ENCODE measurements at regions not wholly inside any gene's neighbourhood (a gene's known extent, or its start where the extent isn't known, plus 50 kb on each side); places are given as distances from the start of the nearest gene placed in this dataset.

- Mint-ChIP-seq H3K27me3 (ENCODE audit: low read depth in 3 of 3) (no peaks in the 10 kb centered on the region), H3K4me3 (no peak overlapping the region), H3K4me1 (no peaks in the 10 kb centered on the region), H3K27ac (no peak overlapping the region), H3K36me3 (peaks cover 0 to 3% (median 0%) of the 10 kb centered on the region in 3 donors), H3K9me3 (peaks cover 6 to 56% (median 34%) of the 10 kb centered on the region in 6 donors)
- DNase-seq = no peak
Measured at GRCh38 chr4:178463747-178464146, 1021.5 kb upstream of the AGA start.

GRCh38 chr4:178470996-178471784 is 1029.0 kb upstream of the AGA start:
- Mint-ChIP-seq H3K4me3 (no peak overlapping the region), H3K27ac (no peak overlapping the region), H3K27me3 (ENCODE audit: low read depth in 3 of 3) (no peaks in the 10 kb centered on the region), H3K4me1 (no peaks in the 10 kb centered on the region), H3K9me3 (peaks cover 8 to 42% (median 25%) of the 10 kb centered on the region in 6 donors), H3K36me3 (no peaks in the 10 kb centered on the region)
- no peak for DNase-seq

- Mint-ChIP-seq H3K27ac (no peak overlapping the region), H3K4me1 (no peaks in the 10 kb centered on the region)
Measured at GRCh38 chr4:178471994-178472393, 1029.8 kb upstream of the AGA start.

GRCh38 chr4:178480105-178480504 is 1037.9 kb upstream of the AGA start:
- H3K4me1 Mint-ChIP-seq = no peaks in the 10 kb centered on the region
- H3K27ac Mint-ChIP-seq = no peak overlapping the region
- no peak overlapping the region for H3K4me3 Mint-ChIP-seq
- H3K9me3 Mint-ChIP-seq = peaks cover 5 to 56% (median 16%) of the 10 kb centered on the region in 6 donors
- DNase-seq = no peak
- no peaks in the 10 kb centered on the region for H3K36me3 Mint-ChIP-seq
- peaks cover 0 to 3% (median 0%) of the 10 kb centered on the region in 3 donors for H3K27me3 Mint-ChIP-seq (ENCODE audit: low read depth in 3 of 3)

More at GRCh38 chr4:178471994-178472393, 1029.8 kb upstream of the AGA start:
- Mint-ChIP-seq H3K27me3 (ENCODE audit: low read depth in 3 of 3) (peaks cover 0 to 1% (median 0%) of the 10 kb centered on the region in 3 donors), H3K36me3 (no peaks in the 10 kb centered on the region), H3K9me3 (peaks cover 7 to 38% (median 22%) of the 10 kb centered on the region in 6 donors), H3K4me3 (no peak overlapping the region)
- DNase-seq = no peak

GRCh38 chr4:178480881-178481280 is 1038.6 kb upstream of the AGA start:
- Mint-ChIP-seq H3K9me3 (peaks cover 3 to 56% (median 16%) of the 10 kb centered on the region in 6 donors), H3K4me3 (no peak overlapping the region), H3K27me3 (ENCODE audit: low read depth in 3 of 3) (peaks cover 0 to 3% (median 0%) of the 10 kb centered on the region in 3 donors), H3K36me3 (no peaks in the 10 kb centered on the region), H3K4me1 (no peaks in the 10 kb centered on the region), H3K27ac (no peak overlapping the region)
- DNase-seq = no peak

- Mint-ChIP-seq H3K4me3 (no peak overlapping the region), H3K36me3 (no peaks in the 10 kb centered on the region), H3K27ac (no peak overlapping the region), H3K9me3 (peaks cover 5 to 54% (median 18%) of the 10 kb centered on the region in 6 donors), H3K27me3 (ENCODE audit: low read depth in 3 of 3) (peaks cover 0 to 2% (median 0%) of the 10 kb centered on the region in 3 donors), H3K4me1 (no peaks in the 10 kb centered on the region)
- no peak for DNase-seq
Measured at GRCh38 chr4:178481564-178481963, 1039.3 kb upstream of the AGA start.

- no peaks in the 10 kb centered on the region for H3K4me1 Mint-ChIP-seq
- no peak overlapping the region for H3K27ac Mint-ChIP-seq
- DNase-seq = no peak
- H3K27me3 Mint-ChIP-seq (ENCODE audit: low read depth in 3 of 3) = no peaks in the 10 kb centered on the region
- no peaks in the 10 kb centered on the region for H3K36me3 Mint-ChIP-seq
- no peak overlapping the region for H3K4me3 Mint-ChIP-seq
- peaks cover 7 to 42% (median 15%) of the 10 kb centered on the region in 6 donors for H3K9me3 Mint-ChIP-seq
Measured at GRCh38 chr4:178523038-178523437, 1080.8 kb upstream of the AGA start.

GRCh38 chr4:178535939-178536579 is 1093.8 kb upstream of the AGA start:
- Mint-ChIP-seq H3K27me3 (ENCODE audit: low read depth in 3 of 3) (no peaks in the 10 kb centered on the region), H3K4me3 (no peak overlapping the region), H3K9me3 (peaks cover 8 to 62% (median 36%) of the 10 kb centered on the region in 6 donors), H3K4me1 (no peaks in the 10 kb centered on the region), H3K27ac (no peak overlapping the region), H3K36me3 (peaks cover 0 to 5% (median 0%) of the 10 kb centered on the region in 3 donors)
- no peak for DNase-seq

- H3K4me1 Mint-ChIP-seq = no peaks in the 10 kb centered on the region
- H3K27me3 Mint-ChIP-seq (ENCODE audit: low read depth in 3 of 3) = no peaks in the 10 kb centered on the region
- H3K36me3 Mint-ChIP-seq = no peaks in the 10 kb centered on the region
- no peak overlapping the region for H3K27ac Mint-ChIP-seq
- peaks cover 0 to 23% (median 13%) of the 10 kb centered on the region in 6 donors for H3K9me3 Mint-ChIP-seq
- no peak overlapping the region for H3K4me3 Mint-ChIP-seq
- no peak for DNase-seq
Measured at GRCh38 chr4:178553201-178553600, 1111.0 kb upstream of the AGA start.

GRCh38 chr4:178554352-178554751 is 1112.1 kb upstream of the AGA start:
- H3K4me3 Mint-ChIP-seq = no peak overlapping the region
- H3K27ac Mint-ChIP-seq = no peak overlapping the region
- H3K36me3 Mint-ChIP-seq = no peaks in the 10 kb centered on the region
- no peaks in the 10 kb centered on the region for H3K27me3 Mint-ChIP-seq (ENCODE audit: low read depth in 3 of 3)
- H3K4me1 Mint-ChIP-seq = no peaks in the 10 kb centered on the region
- peaks cover 0 to 20% (median 14%) of the 10 kb centered on the region in 6 donors for H3K9me3 Mint-ChIP-seq
- DNase-seq = no peak

- Mint-ChIP-seq H3K36me3 (no peaks in the 10 kb centered on the region), H3K4me1 (no peaks in the 10 kb centered on the region), H3K4me3 (no peak overlapping the region), H3K27ac (no peak overlapping the region), H3K9me3 (peaks cover 3 to 23% (median 17%) of the 10 kb centered on the region in 6 donors), H3K27me3 (ENCODE audit: low read depth in 3 of 3) (peaks cover 0 to 2% (median 0%) of the 10 kb centered on the region in 3 donors)
- no peak for DNase-seq
Measured at GRCh38 chr4:178556796-178557195, 1114.6 kb upstream of the AGA start.

- no peaks in the 10 kb centered on the region for H3K27me3 Mint-ChIP-seq (ENCODE audit: low read depth in 3 of 3)
- H3K9me3 Mint-ChIP-seq = peaks cover 5 to 29% (median 15%) of the 10 kb centered on the region in 6 donors
- H3K4me3 Mint-ChIP-seq = no peak overlapping the region
- H3K36me3 Mint-ChIP-seq = no peaks in the 10 kb centered on the region
- DNase-seq = no peak
- no peak overlapping the region for H3K27ac Mint-ChIP-seq
- no peaks in the 10 kb centered on the region for H3K4me1 Mint-ChIP-seq
Measured at GRCh38 chr4:178577933-178578332, 1135.7 kb upstream of the AGA start.

- H3K36me3 Mint-ChIP-seq = peaks cover 0 to 2% (median 0%) of the 10 kb centered on the region in 3 donors
- no peak overlapping the region for H3K4me3 Mint-ChIP-seq
- no peak for DNase-seq
- peaks cover 0 to 2% (median 0%) of the 10 kb centered on the region in 3 donors for H3K27me3 Mint-ChIP-seq (ENCODE audit: low read depth in 3 of 3)
- no peaks in the 10 kb centered on the region for H3K4me1 Mint-ChIP-seq
- no peak overlapping the region for H3K27ac Mint-ChIP-seq
- peaks cover 17 to 53% (median 28%) of the 10 kb centered on the region in 6 donors for H3K9me3 Mint-ChIP-seq
Measured at GRCh38 chr4:178595500-178596138, 1153.4 kb upstream of the AGA start.

GRCh38 chr4:178598672-178599071 is 1156.4 kb upstream of the AGA start:
- DNase-seq = no peak
- H3K9me3 Mint-ChIP-seq = peaks cover 17 to 52% (median 28%) of the 10 kb centered on the region in 6 donors
- H3K4me3 Mint-ChIP-seq = no peak overlapping the region
- peaks cover 0 to 2% (median 0%) of the 10 kb centered on the region in 3 donors for H3K36me3 Mint-ChIP-seq
- H3K27me3 Mint-ChIP-seq (ENCODE audit: low read depth in 3 of 3) = peaks cover 0 to 2% (median 0%) of the 10 kb centered on the region in 3 donors
- H3K27ac Mint-ChIP-seq = no peak overlapping the region
- no peaks in the 10 kb centered on the region for H3K4me1 Mint-ChIP-seq

Measured in immature natural killer cell (primary cell).